ENCODE measurements at regions not wholly inside any gene's neighbourhood (a gene's known extent, or its start where the extent isn't known, plus 50 kb on each side); places are given as distances from the start of the nearest gene placed in this dataset.

DNA sequence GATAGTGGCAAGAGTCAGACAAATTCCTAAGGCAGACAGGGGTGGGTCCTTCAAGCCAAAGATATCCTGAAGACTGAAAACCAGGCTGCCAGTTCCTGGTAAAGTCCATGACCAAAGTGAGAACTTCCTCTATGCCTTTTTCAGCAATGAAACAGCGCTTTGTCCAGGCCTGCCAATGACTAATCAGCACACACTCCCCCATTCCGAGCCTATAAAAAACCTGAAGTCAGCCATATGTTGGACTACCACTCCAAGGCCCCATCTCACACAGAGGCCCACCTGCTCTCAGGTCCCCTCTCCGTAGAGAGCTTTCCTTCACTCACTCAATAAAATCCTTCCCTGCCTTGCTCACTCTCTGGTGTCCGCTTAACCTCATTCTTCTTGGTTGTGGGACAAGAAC lies 402.2 kb downstream of the ANKRD7 start:
- no peak for DNase-seq
- Mint-ChIP-seq H3K27me3 (no peaks in the 10 kb centered on the region), H3K36me3 (no peaks in the 10 kb centered on the region), H3K4me1 (no peaks in the 10 kb centered on the region), H3K27ac (no peak overlapping the region), H3K4me3 (no peak overlapping the region), H3K9me3 (peaks cover 3 to 5% (median 4%) of the 10 kb centered on the region in 5 donors)
- Histone ChIP-seq H3K27ac (ENCODE audit: low read depth, low read length) (no peak overlapping the region), H3K4me1 (ENCODE audit: insufficient read depth, low read length) (no peaks in the 10 kb centered on the region), H3K36me3 (ENCODE audit: insufficient read depth, low read length) (no peaks in the 10 kb centered on the region), H3K27me3 (ENCODE audit: insufficient read depth, low read length, poor library complexity, severe bottlenecking) (no peaks in the 10 kb centered on the region), H3K4me3 (ENCODE audit: low read length) (no peak overlapping the region), H3K9me3 (ENCODE audit: low read length) (no peaks in the 10 kb centered on the region)
- CTCF ChIA-PET = no interaction called here
- POLR2A ChIA-PET = no interaction called here

GRCh38 chr7:118627467-118627866 lies 403.0 kb downstream of the ANKRD7 start:
- Mint-ChIP-seq H3K27ac (no peak overlapping the region), H3K9me3 (peaks cover 3 to 5% (median 4%) of the 10 kb centered on the region in 5 donors), H3K36me3 (no peaks in the 10 kb centered on the region), H3K4me3 (no peak overlapping the region), H3K27me3 (no peaks in the 10 kb centered on the region), H3K4me1 (no peaks in the 10 kb centered on the region)
- ChIA-PET POLR2A (no interaction called here), CTCF (no interaction called here)
- Histone ChIP-seq H3K4me1 (ENCODE audit: insufficient read depth, low read length) (no peaks in the 10 kb centered on the region), H3K36me3 (ENCODE audit: insufficient read depth, low read length) (no peaks in the 10 kb centered on the region), H3K27ac (ENCODE audit: low read depth, low read length) (no peak overlapping the region), H3K9me3 (ENCODE audit: low read length) (no peaks in the 10 kb centered on the region), H3K4me3 (ENCODE audit: low read length) (no peak overlapping the region), H3K27me3 (ENCODE audit: insufficient read depth, low read length, poor library complexity, severe bottlenecking) (no peaks in the 10 kb centered on the region)
- DNase-seq = no peak

DNA sequence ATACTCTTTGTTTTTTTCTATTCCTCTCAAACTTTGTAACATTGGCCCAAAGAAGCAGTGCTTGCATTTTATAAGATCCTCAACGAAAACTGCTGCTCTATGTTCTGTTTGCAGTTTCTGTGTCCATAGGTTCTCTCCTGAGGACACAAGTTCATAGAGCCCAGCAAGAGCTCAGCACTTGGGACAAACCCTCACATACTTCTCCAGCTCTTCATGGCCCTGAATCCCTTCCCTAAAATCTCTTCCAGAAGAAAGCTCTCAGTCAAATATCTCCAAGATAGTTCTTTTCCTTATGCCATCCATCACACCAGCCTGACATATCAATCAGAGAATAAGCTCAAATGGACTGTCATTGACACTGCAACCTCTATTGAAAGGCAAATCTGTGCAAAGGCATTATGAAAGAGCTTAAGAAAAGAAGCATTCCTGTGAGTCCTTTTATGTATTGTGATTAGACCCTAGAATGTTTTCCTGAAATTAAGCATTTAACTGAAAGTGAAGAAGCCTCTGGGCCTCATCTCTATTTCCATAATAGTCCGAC lies 405.5 kb downstream of the ANKRD7 start:
- CTCF ChIA-PET = no interaction called here
- Histone ChIP-seq H3K9me3 (ENCODE audit: low read length) (no peaks in the 10 kb centered on the region), H3K4me1 (ENCODE audit: insufficient read depth, low read length) (no peaks in the 10 kb centered on the region), H3K27ac (ENCODE audit: low read depth, low read length) (no peak overlapping the region), H3K36me3 (ENCODE audit: insufficient read depth, low read length) (no peaks in the 10 kb centered on the region), H3K4me3 (ENCODE audit: low read length) (no peak overlapping the region), H3K27me3 (ENCODE audit: insufficient read depth, low read length, poor library complexity, severe bottlenecking) (no peaks in the 10 kb centered on the region)
- DNase-seq = no peak
- H3K27ac Mint-ChIP-seq = no peak overlapping the region
- POLR2A ChIA-PET = no interaction called here
- H3K27me3 Mint-ChIP-seq = no peaks in the 10 kb centered on the region
- no peaks in the 10 kb centered on the region for H3K36me3 Mint-ChIP-seq
- H3K9me3 Mint-ChIP-seq = peaks cover 1 to 5% (median 3%) of the 10 kb centered on the region in 5 donors
- H3K4me3 Mint-ChIP-seq = no peak overlapping the region
- H3K4me1 Mint-ChIP-seq = no peaks in the 10 kb centered on the region

GRCh38 chr7:118642396-118642795 lies 417.9 kb downstream of the ANKRD7 start:
- Mint-ChIP-seq H3K9me3 (peaks cover 0 to 15% (median 5%) of the 10 kb centered on the region in 5 donors), H3K4me1 (no peaks in the 10 kb centered on the region)
- POLR2A ChIA-PET = no interaction called here

GRCh38 chr7:118644346-118644745 lies 419.8 kb downstream of the ANKRD7 start:
- no peaks in the 10 kb centered on the region for H3K9me3 ChIP-seq (ENCODE audit: low read length)
- Mint-ChIP-seq H3K27me3 (no peaks in the 10 kb centered on the region), H3K27ac (no peak overlapping the region), H3K4me3 (no peak overlapping the region), H3K4me1 (no peaks in the 10 kb centered on the region), H3K9me3 (peaks cover 0 to 10% (median 5%) of the 10 kb centered on the region in 5 donors), H3K36me3 (no peaks in the 10 kb centered on the region)
- DNase-seq = no peak
- ChIA-PET CTCF (no interaction called here), POLR2A (no interaction called here)
- no peak overlapping the region for H3K27ac ChIP-seq (ENCODE audit: low read depth, low read length)
- H3K4me1 ChIP-seq (ENCODE audit: insufficient read depth, low read length) = no peaks in the 10 kb centered on the region
- H3K27me3 ChIP-seq (ENCODE audit: insufficient read depth, low read length, poor library complexity, severe bottlenecking) = no peaks in the 10 kb centered on the region
- H3K4me3 ChIP-seq (ENCODE audit: low read length) = no peak overlapping the region
- no peaks in the 10 kb centered on the region for H3K36me3 ChIP-seq (ENCODE audit: insufficient read depth, low read length)

More at GRCh38 chr7:118642396-118642795, 417.9 kb downstream of the ANKRD7 start:
- no peaks in the 10 kb centered on the region for H3K36me3 Mint-ChIP-seq
- CTCF ChIA-PET = no interaction called here
- H3K27me3 Mint-ChIP-seq = no peaks in the 10 kb centered on the region
- Histone ChIP-seq H3K9me3 (ENCODE audit: low read length) (no peaks in the 10 kb centered on the region), H3K27me3 (ENCODE audit: insufficient read depth, low read length, poor library complexity, severe bottlenecking) (no peaks in the 10 kb centered on the region), H3K27ac (ENCODE audit: low read depth, low read length) (no peak overlapping the region), H3K36me3 (ENCODE audit: insufficient read depth, low read length) (no peaks in the 10 kb centered on the region), H3K4me3 (ENCODE audit: low read length) (no peak overlapping the region), H3K4me1 (ENCODE audit: insufficient read depth, low read length) (no peaks in the 10 kb centered on the region)
- no peak for DNase-seq
- no peak overlapping the region for H3K4me3 Mint-ChIP-seq
- H3K27ac Mint-ChIP-seq = no peak overlapping the region

DNA sequence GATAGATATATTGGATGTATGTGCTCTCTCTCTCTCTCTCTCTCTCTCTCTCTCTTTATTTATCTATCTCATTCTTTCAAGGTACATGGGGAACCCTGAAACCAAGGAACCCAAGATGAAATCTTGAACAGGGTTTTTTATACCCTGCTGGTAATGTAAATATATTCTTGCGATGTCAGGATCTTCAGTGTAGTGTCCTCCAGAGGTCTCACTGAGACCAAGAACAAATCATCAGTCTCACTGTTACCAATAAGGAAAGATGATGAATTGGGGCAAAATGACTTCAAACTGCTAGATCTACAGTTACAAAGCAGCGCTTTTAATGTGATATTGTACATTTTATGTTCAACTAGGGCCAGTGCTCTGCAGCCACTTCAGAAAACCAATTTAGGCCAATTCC lies 423.5 kb downstream of the ANKRD7 start:
- Histone ChIP-seq H3K36me3 (ENCODE audit: insufficient read depth, low read length) (no peaks in the 10 kb centered on the region), H3K4me3 (ENCODE audit: low read length) (no peak overlapping the region), H3K27me3 (ENCODE audit: insufficient read depth, low read length, poor library complexity, severe bottlenecking) (no peaks in the 10 kb centered on the region), H3K4me1 (ENCODE audit: insufficient read depth, low read length) (no peaks in the 10 kb centered on the region), H3K9me3 (ENCODE audit: low read length) (no peaks in the 10 kb centered on the region), H3K27ac (ENCODE audit: low read depth, low read length) (no peak overlapping the region)
- Mint-ChIP-seq H3K27ac (no peak overlapping the region), H3K27me3 (no peaks in the 10 kb centered on the region), H3K36me3 (no peaks in the 10 kb centered on the region), H3K4me3 (no peak overlapping the region), H3K4me1 (no peaks in the 10 kb centered on the region), H3K9me3 (peaks cover 0 to 18% (median 0%) of the 10 kb centered on the region in 5 donors)
- DNase-seq = no peak
- ChIA-PET POLR2A (no interaction called here), CTCF (no interaction called here)

DNA sequence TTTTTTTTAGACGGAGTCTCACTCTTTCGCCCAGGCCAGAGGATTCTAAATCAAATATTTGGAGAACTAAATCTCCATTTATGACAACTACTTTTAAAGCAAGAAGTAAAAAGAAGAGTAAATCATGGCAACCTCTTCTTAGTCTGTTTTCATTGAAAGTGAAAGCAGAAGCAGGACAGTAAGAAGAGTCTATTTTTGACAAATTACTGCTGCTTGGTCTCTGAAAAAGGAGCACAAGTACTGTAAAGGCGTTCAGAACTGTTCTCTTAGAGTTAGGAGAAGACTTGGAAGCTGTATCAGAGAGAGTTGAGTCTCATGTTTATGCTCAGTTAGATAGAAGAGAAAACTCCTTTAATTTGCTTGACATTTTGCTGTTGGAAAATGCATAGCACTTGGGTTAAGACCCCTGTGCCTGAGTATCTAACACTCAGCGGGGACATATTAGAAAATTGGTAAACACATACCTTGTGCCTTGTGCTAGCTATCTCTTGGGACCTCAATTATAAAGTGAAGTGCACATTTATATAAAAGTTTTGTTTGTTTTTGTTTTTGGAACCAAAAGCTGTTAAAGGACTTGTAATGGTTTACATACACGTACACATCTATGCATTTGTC lies 433.0 kb downstream of the ANKRD7 start:
- H3K27me3 Mint-ChIP-seq = no peaks in the 10 kb centered on the region
- Histone ChIP-seq H3K9me3 (ENCODE audit: low read length) (no peaks in the 10 kb centered on the region), H3K4me3 (ENCODE audit: low read length) (no peak overlapping the region), H3K4me1 (ENCODE audit: insufficient read depth, low read length) (no peaks in the 10 kb centered on the region), H3K27me3 (ENCODE audit: insufficient read depth, low read length, poor library complexity, severe bottlenecking) (no peaks in the 10 kb centered on the region), H3K36me3 (ENCODE audit: insufficient read depth, low read length) (no peaks in the 10 kb centered on the region), H3K27ac (ENCODE audit: low read depth, low read length) (no peak overlapping the region)
- H3K4me3 Mint-ChIP-seq = no peak overlapping the region
- H3K9me3 Mint-ChIP-seq = peaks cover 0 to 21% (median 2%) of the 10 kb centered on the region in 5 donors
- H3K27ac Mint-ChIP-seq = peak overlapping the region in 1 of 8 donors; percentile 14
- DNase-seq = no peak
- no peaks in the 10 kb centered on the region for H3K4me1 Mint-ChIP-seq
- ChIA-PET CTCF (interaction anchor here (0.6 kb wide), 1 partner anchor 18 kb away, joined by 4 read pairs; no protein-coding TSS in a partner anchor), POLR2A (no interaction called here)
- no peaks in the 10 kb centered on the region for H3K36me3 Mint-ChIP-seq

- CTCF ChIA-PET = no interaction called here
Observed at GRCh38 chr7:118662266-118662665, 437.8 kb downstream of the ANKRD7 start.

More at GRCh38 chr7:118662266-118662665, 437.8 kb downstream of the ANKRD7 start:
- POLR2A ChIA-PET = no interaction called here
- no peak overlapping the region for H3K4me3 ChIP-seq (ENCODE audit: low read length)
- H3K27me3 ChIP-seq (ENCODE audit: insufficient read depth, low read length, poor library complexity, severe bottlenecking) = no peaks in the 10 kb centered on the region
- H3K27ac ChIP-seq (ENCODE audit: low read depth, low read length) = no peak overlapping the region
- H3K9me3 Mint-ChIP-seq = peaks cover 0 to 18% (median 2%) of the 10 kb centered on the region in 5 donors
- no peak overlapping the region for H3K27ac Mint-ChIP-seq
- H3K27me3 Mint-ChIP-seq = no peaks in the 10 kb centered on the region
- H3K4me3 Mint-ChIP-seq = no peak overlapping the region
- no peaks in the 10 kb centered on the region for H3K9me3 ChIP-seq (ENCODE audit: low read length)
- H3K4me1 Mint-ChIP-seq = no peaks in the 10 kb centered on the region
- no peak for DNase-seq
- no peaks in the 10 kb centered on the region for H3K36me3 Mint-ChIP-seq
- H3K4me1 ChIP-seq (ENCODE audit: insufficient read depth, low read length) = no peaks in the 10 kb centered on the region
- no peaks in the 10 kb centered on the region for H3K36me3 ChIP-seq (ENCODE audit: insufficient read depth, low read length)

Data from CD8-positive, alpha-beta memory T cell (primary cell).